Endodermal cell (in vitro differentiated cells): ENCODE measurements at regions not wholly inside any gene's neighbourhood (a gene's known extent, or its start where the extent isn't known, plus 50 kb on each side); places are given as distances from the start of the nearest gene placed in this dataset.

Experiments
- DNase-seq: peaks from one replicate; pipeline ENCODE4 v3.0.0-alpha.2; 2017
- H3K27ac ChIP-seq: 2 replicates; pipeline ENCODE4 v1.5.1; 2013; ENCODE audit warnings: mild to moderate bottlenecking, low read depth, low read length, moderate library complexity
- H3K27me3 ChIP-seq: 2 replicates; pipeline ENCODE4 v1.6.1; 2013; ENCODE audit warnings: mild to moderate bottlenecking, low read length, moderate library complexity; ENCODE audit not compliant: insufficient read depth, control insufficient read depth, poor library complexity, severe bottlenecking
- H3K36me3 ChIP-seq: 2 replicates; pipeline ENCODE4 v1.7.0; 2013; ENCODE audit warnings: mild to moderate bottlenecking, low read length, moderate library complexity; ENCODE audit not compliant: control insufficient read depth, insufficient read depth
- H3K4me1 ChIP-seq: one replicate; pipeline ENCODE4 v1.7.0; 2013; ENCODE audit warnings: low read length; ENCODE audit not compliant: control insufficient read depth, insufficient read depth
- H3K4me3 ChIP-seq: 2 replicates; pipeline ENCODE4 v1.5.1; 2013; ENCODE audit warnings: mild to moderate bottlenecking, low read length, moderate library complexity
- H3K9ac ChIP-seq: 2 replicates; pipeline ENCODE4 v1.6.1; 2013; ENCODE audit warnings: mild to moderate bottlenecking, low read length, moderate library complexity; ENCODE audit not compliant: poor library complexity, severe bottlenecking; ENCODE audit errors: extremely low read depth
- H3K9me3 ChIP-seq: 2 replicates; pipeline ENCODE4 v1.6.1; 2013; ENCODE audit warnings: mild to moderate bottlenecking, low read length, moderate library complexity; ENCODE audit not compliant: control insufficient read depth
- H3K27ac Mint-ChIP-seq: 2 replicates; pipeline ENCODE4 v1.8.0; 2020; ENCODE audit warnings: mixed read lengths
- H3K27me3 Mint-ChIP-seq: 2 replicates; pipeline ENCODE4 v1.8.0; 2021; ENCODE audit warnings: mild to moderate bottlenecking, mixed read lengths; ENCODE audit not compliant: insufficient read depth
- H3K36me3 Mint-ChIP-seq: 2 replicates; pipeline ENCODE4 v1.8.0; 2020; ENCODE audit warnings: low read depth, mixed read lengths
- H3K4me1 Mint-ChIP-seq: 2 replicates; pipeline ENCODE4 v1.8.0; 2020; ENCODE audit warnings: mixed read lengths
- H3K4me3 Mint-ChIP-seq: 2 replicates; pipeline ENCODE4 v1.8.0; 2020; ENCODE audit warnings: mild to moderate bottlenecking, moderate library complexity, mixed read lengths
- H3K9me3 Mint-ChIP-seq: 2 replicates; pipeline ENCODE4 v1.8.0; 2020; ENCODE audit warnings: mild to moderate bottlenecking, mixed read lengths
- CTCF ChIP-seq: fragments of 200-600 bp; sonication (generic); conservative IDR thresholded peaks from 2 replicates; pipeline ENCODE4 v1.5.0; 2021; ENCODE audit warnings: antibody characterized with exemption, mild to moderate bottlenecking
- WGBS, 2 experiments: methylation state at CpG; one replicate each; pipeline versions ENCODE4 v1.1.5 to v1.1.7; 2013; ENCODE audit warnings: missing lambda C conversion rate in 2 of 2, mixed read lengths in 1 of 2; ENCODE audit not compliant: insufficient coverage in 1 of 2, insufficient read length in 1 of 2; 5-methylcytosine and 5-hydroxymethylcytosine counted together

DNA sequence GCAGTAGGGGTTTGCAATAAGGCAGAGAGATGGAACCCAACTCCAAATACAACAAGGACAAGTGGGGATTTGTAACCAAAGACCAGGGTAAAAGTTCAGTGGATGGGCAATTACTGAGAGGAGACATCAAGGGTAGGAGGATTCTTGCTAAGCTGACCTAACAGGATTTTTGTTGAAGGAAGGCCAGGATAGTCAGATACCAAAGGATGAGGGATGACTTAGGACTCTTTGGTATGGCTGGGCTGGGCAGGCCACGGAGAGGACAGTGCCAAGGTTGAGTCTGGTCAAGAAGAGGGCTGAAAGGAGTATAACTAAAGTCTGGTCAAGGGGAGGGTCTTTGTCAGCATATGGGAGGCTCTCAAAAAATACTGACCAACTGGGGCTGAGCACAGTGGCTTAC lies 85.3 kb upstream of the UBE2E2 start:
- Histone ChIP-seq H3K4me3 (no peak overlapping the region), H3K36me3 (no peaks in the 10 kb centered on the region), H3K27me3 (no peaks in the 10 kb centered on the region), H3K4me1 (no peaks in the 10 kb centered on the region), H3K27ac (no peak overlapping the region), H3K9ac (no peak overlapping the region), H3K9me3 (no peaks in the 10 kb centered on the region)
- H3K4me1 Mint-ChIP-seq = peaks cover 9% of the 10 kb centered on the region
- H3K4me3 Mint-ChIP-seq = no peak overlapping the region
- H3K9me3 Mint-ChIP-seq = no peaks in the 10 kb centered on the region
- no peak for TF ChIP-seq CTCF
- DNase-seq = no peak
- H3K27me3 Mint-ChIP-seq = peaks cover 2% of the 10 kb centered on the region
- H3K36me3 Mint-ChIP-seq = no peaks in the 10 kb centered on the region
- H3K27ac Mint-ChIP-seq = no peak overlapping the region
- WGBS, 2 experiments = 95 to 100% methylated on average over 1 of the region's 1 CpG

DNA sequence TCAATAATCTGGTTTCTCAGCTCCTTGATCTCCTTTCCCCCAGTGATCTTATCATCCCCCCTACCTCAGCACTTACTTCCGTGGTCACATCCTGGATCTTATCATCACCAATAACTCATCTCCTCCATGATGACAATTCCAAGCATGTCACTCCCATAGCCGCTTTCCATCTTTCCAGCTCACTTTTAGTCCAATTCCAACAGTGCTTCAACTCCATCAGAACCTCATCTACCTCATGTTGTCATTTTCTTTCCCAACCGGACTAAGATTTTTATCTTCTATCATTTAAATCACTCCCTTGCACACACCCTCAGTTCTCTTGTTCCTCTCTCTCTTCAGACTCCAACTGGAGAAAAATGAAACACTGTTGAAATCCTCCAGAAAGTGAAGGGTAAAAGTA lies 75.9 kb upstream of the UBE2E2 start:
- Histone ChIP-seq H3K4me3 (no peak overlapping the region), H3K27ac (no peak overlapping the region), H3K4me1 (no peaks in the 10 kb centered on the region), H3K36me3 (no peaks in the 10 kb centered on the region), H3K27me3 (no peaks in the 10 kb centered on the region), H3K9me3 (no peaks in the 10 kb centered on the region), H3K9ac (no peak overlapping the region)
- Mint-ChIP-seq H3K27ac (no peak overlapping the region), H3K27me3 (peaks cover 2% of the 10 kb centered on the region), H3K9me3 (no peaks in the 10 kb centered on the region), H3K36me3 (no peaks in the 10 kb centered on the region), H3K4me3 (no peak overlapping the region), H3K4me1 (no peaks in the 10 kb centered on the region)
- TF ChIP-seq CTCF = no peak
- DNase-seq = no peak
- 81 to 92% methylated on average over 2 to 3 of the region's 3 CpGs for WGBS, 2 experiments

DNA sequence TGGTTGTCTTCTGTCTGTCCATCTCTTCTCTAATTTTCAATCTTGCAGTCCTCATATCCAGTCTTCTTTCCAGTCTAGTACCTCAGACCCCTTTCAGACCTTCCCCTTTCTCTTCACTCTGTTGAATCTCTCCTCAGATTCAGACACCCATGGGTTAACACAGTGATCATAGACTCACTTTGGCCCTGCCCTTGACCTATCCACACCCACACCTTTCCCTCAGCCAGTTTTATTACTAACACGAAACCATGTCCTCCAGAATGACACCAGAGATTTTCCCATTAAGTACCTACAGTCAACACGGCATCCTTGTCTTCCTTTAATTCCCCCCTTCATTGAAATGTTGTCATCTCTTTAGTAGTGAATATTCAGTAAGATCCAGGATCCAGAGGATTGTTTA lies 74.5 kb upstream of the UBE2E2 start:
- no peaks in the 10 kb centered on the region for H3K36me3 ChIP-seq
- H3K27me3 ChIP-seq = no peaks in the 10 kb centered on the region
- peaks cover 2% of the 10 kb centered on the region for H3K27me3 Mint-ChIP-seq
- no peaks in the 10 kb centered on the region for H3K9me3 Mint-ChIP-seq
- WGBS, 2 experiments = 85% methylated on average over 2 of the region's 2 CpGs; no CpG with 5 or more reads in 1 of the 2 experiments
- H3K4me1 Mint-ChIP-seq = no peaks in the 10 kb centered on the region
- no peak overlapping the region for H3K4me3 Mint-ChIP-seq
- no peak overlapping the region for H3K4me3 ChIP-seq
- no peak overlapping the region for H3K27ac Mint-ChIP-seq
- H3K9me3 ChIP-seq = no peaks in the 10 kb centered on the region
- H3K36me3 Mint-ChIP-seq = no peaks in the 10 kb centered on the region
- DNase-seq = no peak
- no peaks in the 10 kb centered on the region for H3K4me1 ChIP-seq
- no peak overlapping the region for H3K9ac ChIP-seq
- no peak overlapping the region for H3K27ac ChIP-seq
- no peak for TF ChIP-seq CTCF
